K562 (cell line): ENCODE measurements at regions not wholly inside any gene's neighbourhood (a gene's known extent, or its start where the extent isn't known, plus 50 kb on each side); places are given as distances from the start of the nearest gene placed in this dataset.

Experiments
- CHD7 ChIP-seq: fragments of 200-600 bp; sonication (generic); IDR thresholded peaks from one replicate; pipeline ENCODE4 v1.6.1; 2012; ENCODE audit warnings: mild to moderate bottlenecking, low read depth, low read length, inconsistent platforms

- no peak for TF ChIP-seq CHD7
These were observed 648.6 kb downstream of the SEMA5A start (continued) for GRCh38 chr5:8897316-8897715.
